ENCODE measurements at regions not wholly inside any gene's neighbourhood (a gene's known extent, or its start where the extent isn't known, plus 50 kb on each side); places are given as distances from the start of the nearest gene placed in this dataset.

DNA sequence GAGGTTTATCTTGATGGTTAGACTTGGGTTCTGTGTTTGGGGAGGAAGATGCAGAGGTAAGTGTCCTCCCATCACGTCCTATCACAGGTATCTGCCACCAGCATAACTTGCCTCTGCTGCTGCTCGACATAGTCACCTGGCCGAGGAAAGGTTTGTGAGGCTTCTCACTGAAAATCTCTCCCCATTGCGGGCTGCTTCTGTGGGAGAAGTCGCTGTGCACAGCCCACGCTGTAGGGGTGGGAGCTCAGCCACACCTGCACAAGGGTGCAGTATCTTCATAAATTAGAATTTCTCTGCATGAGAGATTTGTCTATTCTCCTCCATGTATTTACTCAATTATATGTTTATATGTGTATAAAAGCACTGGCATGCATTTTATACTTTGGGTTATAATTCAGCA, 415.7 kb upstream of the MYT1L start:
- TF ChIP-seq, protein P1, sequence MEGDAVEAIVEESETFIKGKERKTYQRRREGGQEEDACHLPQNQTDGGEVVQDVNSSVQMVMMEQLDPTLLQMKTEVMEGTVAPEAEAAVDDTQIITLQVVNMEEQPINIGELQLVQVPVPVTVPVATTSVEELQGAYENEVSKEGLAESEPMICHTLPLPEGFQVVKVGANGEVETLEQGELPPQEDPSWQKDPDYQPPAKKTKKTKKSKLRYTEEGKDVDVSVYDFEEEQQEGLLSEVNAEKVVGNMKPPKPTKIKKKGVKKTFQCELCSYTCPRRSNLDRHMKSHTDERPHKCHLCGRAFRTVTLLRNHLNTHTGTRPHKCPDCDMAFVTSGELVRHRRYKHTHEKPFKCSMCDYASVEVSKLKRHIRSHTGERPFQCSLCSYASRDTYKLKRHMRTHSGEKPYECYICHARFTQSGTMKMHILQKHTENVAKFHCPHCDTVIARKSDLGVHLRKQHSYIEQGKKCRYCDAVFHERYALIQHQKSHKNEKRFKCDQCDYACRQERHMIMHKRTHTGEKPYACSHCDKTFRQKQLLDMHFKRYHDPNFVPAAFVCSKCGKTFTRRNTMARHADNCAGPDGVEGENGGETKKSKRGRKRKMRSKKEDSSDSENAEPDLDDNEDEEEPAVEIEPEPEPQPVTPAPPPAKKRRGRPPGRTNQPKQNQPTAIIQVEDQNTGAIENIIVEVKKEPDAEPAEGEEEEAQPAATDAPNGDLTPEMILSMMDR (IDR thresholded peaks at IDR 0.05; ENCODE audit: low read depth, low read length, poor library complexity, severe bottlenecking) = no peak
- no peak for TF ChIP-seq EZH2phosphoT487 (IDR thresholded peaks at IDR 0.05; ENCODE audit: borderline replicate concordance, low read length)

Measured in DOHH2 (cell line).